SK-N-MC (cell line): ENCODE measurements at regions not wholly inside any gene's neighbourhood (a gene's known extent, or its start where the extent isn't known, plus 50 kb on each side); places are given as distances from the start of the nearest gene placed in this dataset.
"Not testable (repeated sequence)": the region's sequence is repeated elsewhere in the genome, so short reads cannot be mapped to it uniquely, and the experiment has no call there.

Source experiments
- DNase-seq: peaks from one replicate; pipeline ENCODE4 v3.0.0-alpha.2; 2011; ENCODE audit warnings: low read depth, low spot score
- H3K27ac ChIP-seq: fragments of 200-600 bp; sonication (generic); 2 replicates; pipeline ENCODE4 v1.5.1; 2016; ENCODE audit warnings: mixed run types
- H3K36me3 ChIP-seq: fragments of 200-600 bp; sonication (generic); 2 replicates; pipeline ENCODE4 v1.6.1; 2017; ENCODE audit warnings: antibody characterized with exemption, low read length, mixed read lengths; ENCODE audit not compliant: insufficient read depth
- H3K4me3 ChIP-seq: fragments of 200-600 bp; sonication (generic); 2 replicates; pipeline ENCODE4 v1.5.1; 2016
- H3K9ac ChIP-seq: fragments of 200-600 bp; sonication (generic); 2 replicates; pipeline ENCODE4 v1.8.0; 2017; ENCODE audit warnings: mixed run types, mixed read lengths; ENCODE audit not compliant: insufficient read length
- H3K9me3 ChIP-seq: fragments of 200-600 bp; sonication (generic); 2 replicates; pipeline ENCODE4 v1.6.1; 2017; ENCODE audit warnings: low read depth, mild to moderate bottlenecking, antibody characterized with exemption, low read length, moderate library complexity, mixed read lengths
- EZH2 ChIP-seq: fragments of 200-600 bp; sonication (generic); IDR thresholded peaks from one replicate; pipeline ENCODE4 v1.6.1; 2017; ENCODE audit warnings: antibody characterized with exemption
- FOXP2 ChIP-seq: optimal IDR thresholded peaks from 2 replicates; pipeline ENCODE3; 2011; ENCODE audit warnings: mild to moderate bottlenecking, moderate library complexity; ENCODE audit not compliant: insufficient read depth; ENCODE audit errors: extremely low read length, control extremely low read depth
- POLR2AphosphoS5 ChIP-seq: IDR thresholded peaks from 2 replicates; pipeline ENCODE4 v1.6.1; 2012; ENCODE audit warnings: mild to moderate bottlenecking, low read depth, low read length, borderline replicate concordance

DNA sequence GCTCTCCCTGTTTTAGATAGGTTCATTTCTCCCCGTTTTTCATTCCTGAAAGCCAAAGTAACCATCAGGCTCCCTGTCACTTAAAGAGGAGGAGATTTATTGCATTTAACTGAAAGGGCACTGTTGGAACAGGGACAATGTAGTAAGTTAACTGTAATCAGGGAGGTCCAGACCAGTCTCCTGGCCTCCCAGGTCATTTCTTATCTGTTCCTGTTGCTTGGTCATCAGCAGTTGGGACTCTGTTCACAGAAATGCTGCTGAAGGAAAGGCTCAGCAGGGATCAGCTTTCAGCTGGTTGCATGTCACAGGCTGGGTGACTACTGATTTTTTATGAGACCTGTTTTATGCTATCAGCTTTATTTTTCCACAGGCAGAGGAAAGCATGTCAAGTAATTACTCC lies 622.6 kb upstream of the GOT2 start:
- no peak overlapping the region for H3K4me3 ChIP-seq
- no peak overlapping the region for H3K9ac ChIP-seq
- H3K9me3 ChIP-seq, result no peaks in the 10 kb centered on the region
- no peak for TF ChIP-seq FOXP2
- no peak for TF ChIP-seq EZH2
- no peak for TF ChIP-seq POLR2AphosphoS5
- no peaks in the 10 kb centered on the region for H3K36me3 ChIP-seq
- no peak for DNase-seq
- no peak overlapping the region for H3K27ac ChIP-seq

DNA sequence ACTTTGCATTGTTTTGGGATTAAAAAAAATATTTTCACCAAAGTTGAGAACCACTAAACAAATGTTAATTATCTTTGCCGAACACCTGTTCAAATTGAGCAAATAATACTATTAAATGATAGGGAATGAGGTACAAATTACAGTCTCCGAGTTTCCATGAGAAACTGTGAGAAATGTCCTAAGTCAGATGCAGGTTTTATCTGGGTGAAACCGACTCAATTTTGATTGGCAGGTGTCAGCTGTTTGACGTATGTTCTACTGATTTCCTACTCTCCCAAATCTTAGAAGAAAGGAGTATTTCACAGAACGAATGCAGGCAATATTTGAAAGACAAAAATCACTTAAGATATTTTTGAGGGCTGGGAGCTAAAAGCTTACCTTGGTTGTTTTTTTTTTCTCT lies 622.0 kb upstream of the GOT2 start:
- Histone ChIP-seq H3K27ac (no peak overlapping the region), H3K36me3 (no peaks in the 10 kb centered on the region), H3K4me3 (no peak overlapping the region), H3K9me3 (no peaks in the 10 kb centered on the region), H3K9ac (no peak overlapping the region)
- TF ChIP-seq EZH2 (no peak), POLR2AphosphoS5 (no peak), FOXP2 (no peak)
- DNase-seq, result no peak

DNA sequence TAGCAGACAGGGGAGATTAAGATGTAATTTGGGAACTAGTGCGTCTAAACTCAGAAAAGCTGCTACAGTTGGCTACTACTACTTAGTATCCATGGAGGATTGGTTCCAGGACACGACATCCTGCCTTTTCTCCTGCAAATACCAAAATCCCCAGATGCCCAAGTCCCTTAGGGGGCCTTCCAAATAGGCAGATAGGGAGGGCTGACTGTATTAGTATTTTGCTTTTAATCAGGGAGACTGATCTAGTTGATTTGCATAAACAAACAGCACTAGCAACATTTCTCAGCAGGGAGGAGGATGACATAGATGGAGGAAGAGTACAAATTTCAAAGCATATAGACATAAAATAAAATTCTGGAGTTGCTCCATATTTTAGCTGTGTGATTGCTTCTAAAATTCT lies 621.6 kb upstream of the GOT2 start:
- no peak overlapping the region for H3K4me3 ChIP-seq

DNA sequence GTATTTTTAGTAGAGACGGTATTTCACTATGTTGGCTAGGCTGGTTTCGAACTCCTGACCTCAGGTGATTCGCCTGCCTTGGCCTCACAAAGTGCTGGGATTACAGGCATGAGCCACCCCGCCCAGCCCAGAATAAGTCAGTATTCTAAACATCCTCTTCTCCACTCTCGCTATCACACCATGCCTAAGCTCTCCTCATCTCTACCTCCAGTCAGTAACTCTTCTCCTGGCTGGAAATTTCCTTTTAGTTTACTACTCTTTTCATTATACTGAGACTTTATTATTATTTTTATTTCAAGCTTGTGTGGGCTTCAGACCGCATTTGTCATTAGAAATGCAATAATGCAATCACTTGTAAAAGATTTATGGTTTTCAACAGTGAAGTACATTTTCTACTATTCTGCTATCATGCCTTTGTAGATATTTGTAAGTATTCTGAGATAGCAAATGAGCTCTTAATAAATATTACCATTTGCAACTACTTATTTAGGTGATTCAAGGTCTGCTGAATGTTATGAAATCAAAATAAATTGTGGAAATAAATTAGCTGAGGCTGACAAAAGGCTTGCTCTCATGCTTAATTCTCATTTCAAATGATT lies 617.3 kb upstream of the GOT2 start:
- no peak for DNase-seq
- Histone ChIP-seq H3K27ac (no peak overlapping the region), H3K9me3 (no peaks in the 10 kb centered on the region), H3K36me3 (no peaks in the 10 kb centered on the region), H3K9ac (no peak overlapping the region), H3K4me3 (no peak overlapping the region)
- no peak for TF ChIP-seq EZH2
- TF ChIP-seq POLR2AphosphoS5, result no peak
- TF ChIP-seq FOXP2, result no peak

More for the DNA sequence above, 621.6 kb upstream of the GOT2 start:
- Histone ChIP-seq H3K9me3 (no peaks in the 10 kb centered on the region), H3K9ac (no peak overlapping the region), H3K27ac (no peak overlapping the region), H3K36me3 (no peaks in the 10 kb centered on the region)
- DNase-seq, result no peak
- TF ChIP-seq POLR2AphosphoS5, result no peak
- TF ChIP-seq FOXP2, result no peak
- no peak for TF ChIP-seq EZH2

DNA sequence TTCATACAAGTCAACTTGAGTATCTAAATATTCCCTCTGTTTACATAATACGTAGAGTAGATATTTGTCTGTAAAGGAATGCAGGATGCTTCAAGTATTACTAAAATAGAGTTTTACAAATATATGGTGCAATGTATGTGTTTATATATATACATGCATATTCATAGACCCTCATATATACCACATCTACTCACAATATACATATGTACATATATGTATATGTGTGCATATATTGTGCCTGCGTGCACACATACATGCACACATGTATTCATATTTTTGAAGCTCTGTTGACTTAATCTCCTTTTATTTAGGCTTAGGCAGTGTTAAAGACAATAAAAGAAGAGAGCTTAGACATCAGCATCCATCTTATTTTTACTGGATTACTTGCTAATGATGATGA lies 616.6 kb upstream of the GOT2 start:
- no peak for DNase-seq
- Histone ChIP-seq H3K9ac (no peak overlapping the region), H3K4me3 (no peak overlapping the region), H3K36me3 (no peaks in the 10 kb centered on the region), H3K9me3 (no peaks in the 10 kb centered on the region), H3K27ac (no peak overlapping the region)
- TF ChIP-seq EZH2 (no peak), FOXP2 (no peak), POLR2AphosphoS5 (no peak)

DNA sequence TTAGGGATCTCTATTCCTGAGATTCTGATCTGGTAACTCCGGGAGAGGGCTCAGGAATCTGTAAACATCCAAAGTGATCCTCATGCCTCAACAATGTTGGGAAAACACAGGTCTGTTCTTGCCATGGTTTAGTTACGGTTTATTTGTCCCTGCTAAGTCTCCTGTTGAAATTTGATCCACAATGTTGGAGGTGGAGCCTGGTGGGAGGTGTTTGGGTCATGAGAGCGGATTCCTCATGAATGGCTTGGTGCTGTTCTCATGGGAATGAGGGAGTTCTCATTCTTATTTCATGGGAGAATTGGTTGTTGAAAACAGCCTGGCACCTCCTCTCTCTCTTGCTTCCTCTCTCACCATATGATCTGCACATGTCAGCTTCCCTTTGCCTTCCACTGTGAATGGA lies 608.6 kb upstream of the GOT2 start:
- H3K9me3 ChIP-seq, result no peaks in the 10 kb centered on the region
- DNase-seq, result no peak
- TF ChIP-seq FOXP2, result no peak
- no peak for TF ChIP-seq EZH2
- no peak for TF ChIP-seq POLR2AphosphoS5

DNA sequence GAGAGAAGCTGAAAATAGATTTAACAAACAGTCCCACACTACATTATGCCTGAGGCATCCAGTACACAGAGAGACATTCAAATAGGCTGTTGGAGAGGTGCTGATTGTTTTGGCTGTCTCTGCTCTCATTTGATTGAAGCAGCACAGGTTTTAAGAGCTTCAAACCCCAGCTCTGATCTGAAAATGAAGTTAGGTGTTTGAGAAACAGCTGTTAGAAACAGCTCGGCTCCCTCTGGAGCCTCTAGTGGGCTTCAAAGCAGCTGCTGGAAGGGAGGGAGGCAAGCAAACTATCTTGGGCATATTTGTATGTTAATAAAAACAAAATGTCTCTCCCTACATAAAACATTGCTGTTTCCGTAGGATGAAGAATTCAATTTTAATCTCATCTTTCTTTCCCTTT lies 607.3 kb upstream of the GOT2 start:
- DNase-seq, result no peak
- TF ChIP-seq FOXP2 (no peak), EZH2 (no peak), POLR2AphosphoS5 (no peak)
- no peak overlapping the region for H3K9ac ChIP-seq

More for the DNA sequence above, 608.6 kb upstream of the GOT2 start:
- Histone ChIP-seq H3K36me3 (no peaks in the 10 kb centered on the region), H3K27ac (no peak overlapping the region), H3K4me3 (no peak overlapping the region), H3K9ac (no peak overlapping the region)

DNA sequence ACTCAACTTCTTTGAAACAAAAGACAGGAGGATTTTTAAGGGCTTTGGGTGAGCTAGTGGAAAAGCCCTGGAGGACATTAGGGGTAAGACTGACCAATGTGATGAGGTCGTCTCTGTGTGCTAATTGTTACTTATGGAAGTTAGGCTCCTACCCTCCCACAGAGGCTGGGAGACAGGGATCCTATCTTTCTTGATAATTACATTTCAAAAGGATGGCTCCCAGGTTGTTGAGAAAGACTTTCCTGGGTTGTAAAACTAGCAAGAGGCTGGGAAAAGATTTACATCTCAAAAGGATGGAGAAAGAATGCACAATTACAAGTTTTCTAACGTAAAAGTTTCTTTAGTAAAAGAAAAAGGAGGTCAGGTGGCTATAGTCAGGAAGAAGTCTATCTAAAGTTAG lies 605.8 kb upstream of the GOT2 start:
- Histone ChIP-seq H3K27ac (no peak overlapping the region), H3K9ac (no peak overlapping the region), H3K36me3 (no peaks in the 10 kb centered on the region), H3K4me3 (no peak overlapping the region), H3K9me3 (no peaks in the 10 kb centered on the region)
- no peak for DNase-seq
- TF ChIP-seq EZH2, result no peak
- no peak for TF ChIP-seq FOXP2
- TF ChIP-seq POLR2AphosphoS5, result no peak

More for the DNA sequence above, 607.3 kb upstream of the GOT2 start:
- no peaks in the 10 kb centered on the region for H3K36me3 ChIP-seq
- H3K27ac ChIP-seq, result no peak overlapping the region
- H3K9me3 ChIP-seq, result no peaks in the 10 kb centered on the region
- H3K4me3 ChIP-seq, result no peak overlapping the region

DNA sequence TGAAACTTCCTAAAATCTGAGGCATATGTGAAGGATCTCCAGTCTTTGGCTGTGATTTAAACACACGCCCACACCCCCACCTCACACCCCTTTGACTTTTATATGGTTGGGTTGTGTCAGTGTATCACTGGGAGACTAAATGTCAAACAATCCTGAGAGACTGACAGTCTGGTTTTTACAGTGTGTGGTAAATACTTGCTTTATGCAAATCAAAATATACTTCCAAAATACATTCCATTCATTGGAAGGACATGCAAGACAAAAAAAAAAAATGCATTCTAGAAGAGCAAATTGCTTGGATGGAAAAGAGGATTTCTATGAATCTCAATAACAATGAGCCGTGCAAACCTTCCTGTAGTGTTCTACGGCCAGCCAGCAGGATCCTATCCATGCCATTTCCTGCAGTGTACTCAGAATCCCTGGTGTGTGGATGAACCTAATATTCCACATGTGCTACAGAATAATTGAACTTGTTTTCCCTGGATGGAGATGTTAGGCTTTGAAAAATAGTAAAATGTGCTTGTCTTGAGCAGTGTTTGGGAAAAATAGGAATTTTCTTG lies 602.1 kb upstream of the GOT2 start:
- H3K9me3 ChIP-seq, result no peaks in the 10 kb centered on the region
- H3K27ac ChIP-seq, result no peak overlapping the region
- TF ChIP-seq POLR2AphosphoS5 (no peak), EZH2 (no peak), FOXP2 (no peak)
- DNase-seq, result no peak
- no peaks in the 10 kb centered on the region for H3K36me3 ChIP-seq
- H3K4me3 ChIP-seq, result no peak overlapping the region
- no peak overlapping the region for H3K9ac ChIP-seq

DNA sequence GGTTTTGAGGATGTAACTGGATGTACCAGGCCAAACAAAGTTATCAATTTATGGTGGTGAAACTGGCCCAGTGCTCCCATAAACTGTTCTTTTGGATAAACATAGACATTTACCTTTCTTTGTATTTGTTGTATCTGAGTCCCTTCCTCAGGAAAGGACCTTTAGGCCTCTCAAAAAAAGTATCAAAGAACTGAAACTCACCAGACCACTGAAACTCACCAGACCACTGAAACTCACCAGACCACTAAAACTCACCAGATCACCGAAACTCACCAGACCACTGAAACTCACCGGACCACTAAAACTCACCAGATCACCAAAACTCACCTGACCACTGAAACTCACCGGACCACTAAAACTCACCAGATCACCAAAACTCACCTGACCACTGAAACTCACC lies 597.6 kb upstream of the GOT2 start:
- H3K9ac ChIP-seq, H3K4me3 ChIP-seq, H3K9me3 ChIP-seq, DNase-seq, H3K27ac ChIP-seq, H3K36me3 ChIP-seq: not testable (repeated sequence)
